Right lobe of liver (tissue), 4 donors: ENCODE measurements at regions not wholly inside any gene's neighbourhood (a gene's known extent, or its start where the extent isn't known, plus 50 kb on each side); places are given as distances from the start of the nearest gene placed in this dataset.

Experiments
- POLR2A ChIP-seq: fragments of 450-650 bp; IDR thresholded peaks from one replicate; pipeline ENCODE4 v1.6.1; 2017; ENCODE audit warnings: antibody characterized with exemption, mild to moderate bottlenecking
- TF ChIP-seq, protein P1 (sequence below), 4 donors: fragments of 200-600 bp in 3 of 4; fragments of 450-650 bp in 1 of 4; IDR thresholded peaks; one replicate each; pipeline versions ENCODE4 v1.5.1 to v1.8.0; 2016 to 2022; ENCODE audit warnings: antibody characterized with exemption in 4 of 4, mild to moderate bottlenecking in 2 of 4
- donor health status: DM: no; HTN: no; CAD: no.
- donor health status: DM: no; HTN: no; CAD: no.
- donor health status: DM: no; HTN: yes; CAD: no.

- TF ChIP-seq, protein P1, sequence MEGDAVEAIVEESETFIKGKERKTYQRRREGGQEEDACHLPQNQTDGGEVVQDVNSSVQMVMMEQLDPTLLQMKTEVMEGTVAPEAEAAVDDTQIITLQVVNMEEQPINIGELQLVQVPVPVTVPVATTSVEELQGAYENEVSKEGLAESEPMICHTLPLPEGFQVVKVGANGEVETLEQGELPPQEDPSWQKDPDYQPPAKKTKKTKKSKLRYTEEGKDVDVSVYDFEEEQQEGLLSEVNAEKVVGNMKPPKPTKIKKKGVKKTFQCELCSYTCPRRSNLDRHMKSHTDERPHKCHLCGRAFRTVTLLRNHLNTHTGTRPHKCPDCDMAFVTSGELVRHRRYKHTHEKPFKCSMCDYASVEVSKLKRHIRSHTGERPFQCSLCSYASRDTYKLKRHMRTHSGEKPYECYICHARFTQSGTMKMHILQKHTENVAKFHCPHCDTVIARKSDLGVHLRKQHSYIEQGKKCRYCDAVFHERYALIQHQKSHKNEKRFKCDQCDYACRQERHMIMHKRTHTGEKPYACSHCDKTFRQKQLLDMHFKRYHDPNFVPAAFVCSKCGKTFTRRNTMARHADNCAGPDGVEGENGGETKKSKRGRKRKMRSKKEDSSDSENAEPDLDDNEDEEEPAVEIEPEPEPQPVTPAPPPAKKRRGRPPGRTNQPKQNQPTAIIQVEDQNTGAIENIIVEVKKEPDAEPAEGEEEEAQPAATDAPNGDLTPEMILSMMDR (IDR thresholded peaks at IDR 0.05), result no peak
- no peak for TF ChIP-seq POLR2A
Observed at GRCh38 chr4:55258152-55258865, 87.7 kb upstream of the SRD5A3 start.
